ENCODE measurements at regions not wholly inside any gene's neighbourhood (a gene's known extent, or its start where the extent isn't known, plus 50 kb on each side); places are given as distances from the start of the nearest gene placed in this dataset.

DNA sequence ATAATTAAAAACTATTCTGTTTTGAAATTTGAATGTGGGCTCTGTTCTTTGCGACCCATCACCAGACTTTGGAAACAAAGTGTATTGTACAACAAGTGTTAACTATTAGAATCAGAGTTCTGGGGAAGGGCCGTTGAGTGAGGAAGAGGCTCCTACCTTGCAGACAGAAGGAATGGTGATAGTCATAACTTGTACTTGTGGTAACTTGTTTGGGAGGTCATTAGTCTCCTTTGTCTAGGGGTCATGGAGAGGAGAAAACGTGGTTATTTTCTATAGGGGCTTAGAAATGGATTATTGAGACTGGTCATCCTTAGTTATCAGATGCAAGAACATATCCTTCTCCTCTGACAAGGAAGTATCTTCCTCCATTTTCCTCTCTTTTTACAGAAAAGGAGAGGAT is 174.8 kb downstream of the BMP2 start:
- Histone ChIP-seq H3K4me1 (ENCODE audit: control insufficient read depth in 2 of 3, insufficient read depth in 2 of 3, low read depth in 1 of 3, low read length in 3 of 3) (no peaks in the 10 kb centered on the region), H3K27me3 (ENCODE audit: control insufficient read depth, insufficient read depth, low read length) (no peaks in the 10 kb centered on the region), H3K36me3 (ENCODE audit: control insufficient read depth in 2 of 3, insufficient read depth in 3 of 3, low read length in 3 of 3) (no peaks in the 10 kb centered on the region), H3K27ac (ENCODE audit: low read depth in 2 of 2, low read length in 2 of 2) (no peak overlapping the region), H3K9ac (ENCODE audit: low read length in 3 of 3) (no peak overlapping the region), H3K4me3 (ENCODE audit: low read length in 3 of 3) (no peak overlapping the region), H3K9me3 (ENCODE audit: control insufficient read depth in 2 of 3, insufficient read depth in 1 of 3, low read length in 3 of 3) (no peaks in the 10 kb centered on the region)
- DNase-seq (no peak), FAIRE-seq (no peak)
- intact Hi-C loops (cut with DNase I): no loop called here
- no peak for TF ChIP-seq CTCF (IDR thresholded peaks at IDR 0.05; ENCODE audit: borderline replicate concordance, extremely low read depth, insufficient read depth)

DNA sequence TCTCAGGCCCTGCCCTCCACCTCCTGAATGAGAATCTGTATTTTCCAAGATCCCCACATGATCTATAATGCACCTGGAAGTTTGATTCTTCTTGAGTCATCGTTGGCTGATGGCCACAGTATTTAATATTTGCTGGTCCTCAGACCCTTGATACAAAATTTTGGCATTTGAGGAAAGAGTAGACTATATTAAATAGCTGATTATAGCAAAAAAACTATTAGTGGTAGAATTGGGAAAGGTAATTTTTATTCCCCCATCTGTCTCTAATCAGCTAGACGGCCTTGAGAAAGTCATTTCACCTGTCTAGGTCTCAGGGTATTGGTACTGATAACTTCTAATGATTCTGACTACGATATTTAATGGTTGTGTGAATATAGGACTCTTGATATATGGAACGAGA is 176.8 kb downstream of the BMP2 start:
- H3K36me3 ChIP-seq (ENCODE audit: control insufficient read depth in 2 of 3, insufficient read depth in 3 of 3, low read length in 3 of 3): no peaks in the 10 kb centered on the region
- no peak for DNase-seq
- intact Hi-C loops (cut with DNase I): no loop called here
- no peak overlapping the region for H3K4me3 ChIP-seq (ENCODE audit: low read length in 3 of 3)
- no peak overlapping the region for H3K27ac ChIP-seq (ENCODE audit: low read depth in 2 of 2, low read length in 2 of 2)
- H3K4me1 ChIP-seq (ENCODE audit: control insufficient read depth in 2 of 3, insufficient read depth in 2 of 3, low read depth in 1 of 3, low read length in 3 of 3): no peaks in the 10 kb centered on the region
- H3K9me3 ChIP-seq (ENCODE audit: control insufficient read depth in 2 of 3, insufficient read depth in 1 of 3, low read length in 3 of 3): no peaks in the 10 kb centered on the region
- no peak for FAIRE-seq
- no peaks in the 10 kb centered on the region for H3K27me3 ChIP-seq (ENCODE audit: control insufficient read depth, insufficient read depth, low read length)
- H3K9ac ChIP-seq (ENCODE audit: low read length in 3 of 3): no peak overlapping the region
- TF ChIP-seq CTCF (IDR thresholded peaks at IDR 0.05; ENCODE audit: borderline replicate concordance, extremely low read depth, insufficient read depth): no peak

DNA sequence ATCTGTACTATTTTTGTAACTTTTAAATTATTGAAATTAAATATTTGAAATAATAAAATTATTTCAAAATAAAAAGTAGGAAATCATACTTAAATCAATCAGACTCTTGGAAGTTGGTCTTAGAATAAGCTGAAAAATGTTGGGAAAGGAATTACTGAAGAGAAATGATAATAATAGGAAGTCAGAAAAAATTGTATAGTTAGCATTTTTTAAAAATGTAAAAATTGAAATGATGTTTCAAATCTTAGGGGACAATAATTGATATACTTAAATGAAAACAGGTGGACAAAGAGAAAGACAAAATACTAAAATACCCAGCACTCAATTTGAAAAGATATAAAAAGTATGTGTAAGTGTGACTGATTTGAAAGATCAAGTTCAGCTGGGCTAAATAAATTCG is 186.1 kb downstream of the BMP2 start:
- no peak for DNase-seq

More for the DNA sequence above, 186.1 kb downstream of the BMP2 start:
- intact Hi-C loops (cut with DNase I): no loop called here
- FAIRE-seq: no peak
- Histone ChIP-seq H3K9me3 (ENCODE audit: control insufficient read depth in 2 of 3, insufficient read depth in 1 of 3, low read length in 3 of 3) (no peaks in the 10 kb centered on the region), H3K36me3 (ENCODE audit: control insufficient read depth in 2 of 3, insufficient read depth in 3 of 3, low read length in 3 of 3) (no peaks in the 10 kb centered on the region), H3K4me3 (ENCODE audit: low read length in 3 of 3) (no peak overlapping the region), H3K4me1 (ENCODE audit: control insufficient read depth in 2 of 3, insufficient read depth in 2 of 3, low read depth in 1 of 3, low read length in 3 of 3) (no peaks in the 10 kb centered on the region), H3K27me3 (ENCODE audit: control insufficient read depth, insufficient read depth, low read length) (no peaks in the 10 kb centered on the region), H3K27ac (ENCODE audit: low read depth in 2 of 2, low read length in 2 of 2) (no peak overlapping the region), H3K9ac (ENCODE audit: low read length in 3 of 3) (no peak overlapping the region)
- TF ChIP-seq CTCF (IDR thresholded peaks at IDR 0.05; ENCODE audit: borderline replicate concordance, extremely low read depth, insufficient read depth): no peak
